ENCODE measurements at regions not wholly inside any gene's neighbourhood (a gene's known extent, or its start where the extent isn't known, plus 50 kb on each side); places are given as distances from the start of the nearest gene placed in this dataset.

DNA sequence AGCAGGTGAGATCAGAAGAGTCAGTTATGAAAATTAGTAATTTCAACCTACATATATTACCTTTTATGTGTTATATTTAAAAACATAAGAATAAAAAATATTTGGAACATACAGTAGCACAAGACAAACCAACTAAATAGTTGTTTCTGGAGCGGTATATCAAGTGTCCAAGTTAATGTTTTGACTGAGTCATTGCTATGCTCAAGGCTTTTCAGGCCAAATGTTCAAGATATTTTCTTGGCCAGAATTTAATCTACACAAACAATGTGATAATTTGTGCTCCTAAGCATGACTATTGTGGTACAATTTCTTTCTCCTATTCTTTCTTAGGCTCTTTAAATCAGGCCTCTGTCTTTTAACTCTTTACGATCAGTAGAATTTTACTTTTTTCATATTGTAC lies 412.4 kb downstream of the RAP2B start:
- Mint-ChIP-seq H3K36me3 (ENCODE audit: low read depth) (no peaks in the 10 kb centered on the region), H3K4me3 (no peak overlapping the region), H3K4me1 (ENCODE audit: low read depth) (no peaks in the 10 kb centered on the region), H3K27ac (no peak overlapping the region), H3K27me3 (ENCODE audit: low read depth) (no peaks in the 10 kb centered on the region), H3K9me3 (ENCODE audit: insufficient read depth) (no peaks in the 10 kb centered on the region)
- CTCF ChIA-PET = no interaction called here
- ATAC-seq (no peak), DNase-seq (no peak)
- POLR2A ChIA-PET = interaction anchor here (0.6 kb wide), 1 partner anchor 10 kb away, joined by 3 read pairs; no protein-coding TSS in a partner anchor

DNA sequence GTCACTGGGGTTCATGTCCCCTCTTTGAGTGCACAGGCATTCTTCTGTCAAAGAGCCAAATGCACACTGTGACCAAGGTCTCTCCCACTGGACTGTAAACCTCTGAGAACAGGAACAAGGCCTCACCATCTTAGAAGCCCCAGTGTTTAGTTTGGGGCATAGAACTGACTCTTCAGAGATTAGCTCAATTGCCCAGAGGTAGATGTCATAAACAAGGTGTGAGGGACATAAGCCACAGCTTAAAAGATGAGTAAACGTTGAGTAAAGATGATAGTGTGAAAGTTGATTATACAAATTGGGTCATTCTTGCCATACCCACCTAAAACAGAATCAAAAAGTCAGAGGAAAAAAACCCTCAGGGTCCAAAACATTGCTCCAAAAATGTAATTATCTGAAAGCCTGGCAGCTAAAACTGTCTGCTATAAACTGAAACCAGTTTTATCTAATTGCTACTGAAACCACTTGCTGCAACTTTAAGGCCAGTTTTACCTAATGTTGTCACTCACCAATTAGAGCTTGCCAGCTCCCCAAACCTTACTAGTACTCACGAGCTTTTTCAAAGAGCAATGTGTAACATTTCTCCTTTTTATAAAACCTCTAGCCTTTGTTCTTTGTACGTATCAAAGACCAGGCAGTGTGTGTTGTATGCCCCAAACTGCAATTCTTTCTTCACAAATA lies 415.2 kb downstream of the RAP2B start:
- no peak overlapping the region for H3K4me3 Mint-ChIP-seq
- ChIA-PET POLR2A (no interaction called here), CTCF (interaction anchor here (1.5 kb wide), 1 partner anchor 121 kb away, joined by 3 read pairs; no protein-coding TSS in a partner anchor)
- no peaks in the 10 kb centered on the region for H3K27me3 Mint-ChIP-seq (ENCODE audit: low read depth)
- no peaks in the 10 kb centered on the region for H3K4me1 Mint-ChIP-seq (ENCODE audit: low read depth)
- no peaks in the 10 kb centered on the region for H3K36me3 Mint-ChIP-seq (ENCODE audit: low read depth)
- H3K9me3 Mint-ChIP-seq (ENCODE audit: insufficient read depth) = no peaks in the 10 kb centered on the region
- H3K27ac Mint-ChIP-seq = no peak overlapping the region
- DNase-seq = no peak
- no peak for ATAC-seq

DNA sequence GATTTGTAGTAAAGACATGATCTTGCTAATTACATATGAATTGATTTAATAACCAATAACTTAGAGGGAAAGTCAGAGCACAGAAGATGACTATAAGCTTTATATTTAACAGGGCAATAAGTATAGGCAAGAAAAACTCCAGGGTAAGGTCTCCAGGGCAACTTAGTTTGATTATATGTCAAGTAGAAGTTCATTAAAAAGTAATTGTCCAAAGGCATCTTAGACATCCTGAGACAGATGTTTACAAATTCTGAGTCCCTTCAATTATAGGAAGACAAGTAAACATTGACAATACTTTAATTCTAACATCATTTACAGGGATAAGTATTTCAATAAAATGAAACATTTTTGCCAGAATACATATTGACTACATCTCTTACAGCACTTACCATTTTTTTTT lies 416.0 kb downstream of the RAP2B start:
- no peak overlapping the region for H3K27ac Mint-ChIP-seq
- H3K4me1 Mint-ChIP-seq (ENCODE audit: low read depth) = no peaks in the 10 kb centered on the region
- ATAC-seq (no peak), DNase-seq (no peak)
- ChIA-PET POLR2A (no interaction called here), CTCF (no interaction called here)
- no peaks in the 10 kb centered on the region for H3K9me3 Mint-ChIP-seq (ENCODE audit: insufficient read depth)
- no peaks in the 10 kb centered on the region for H3K27me3 Mint-ChIP-seq (ENCODE audit: low read depth)
- no peaks in the 10 kb centered on the region for H3K36me3 Mint-ChIP-seq (ENCODE audit: low read depth)
- no peak overlapping the region for H3K4me3 Mint-ChIP-seq

DNA sequence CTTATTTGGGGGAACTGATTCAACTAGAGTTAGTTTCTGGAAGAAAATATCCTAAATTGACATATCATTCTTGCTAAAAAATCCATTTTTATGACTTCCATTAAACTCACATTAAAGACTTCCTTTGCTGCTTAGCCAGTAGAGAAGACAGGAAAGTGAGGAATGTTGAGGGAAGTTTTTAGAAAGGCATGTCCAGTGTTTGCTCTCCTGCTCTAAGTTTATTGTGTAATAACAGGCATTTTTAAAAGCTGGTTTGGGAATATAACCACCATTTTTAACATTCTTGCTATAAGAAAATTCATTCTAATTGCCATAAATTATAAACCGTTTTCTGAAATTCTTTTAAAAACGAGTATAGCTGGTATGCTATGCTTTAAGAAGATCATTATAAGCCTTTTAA lies 428.0 kb downstream of the RAP2B start:
- H3K4me3 Mint-ChIP-seq = no peak overlapping the region
- no peaks in the 10 kb centered on the region for H3K4me1 Mint-ChIP-seq (ENCODE audit: low read depth)
- H3K27me3 Mint-ChIP-seq (ENCODE audit: low read depth) = no peaks in the 10 kb centered on the region
- POLR2A ChIA-PET = no interaction called here
- H3K27ac Mint-ChIP-seq = no peak overlapping the region
- DNase-seq (no peak), ATAC-seq (no peak)
- H3K9me3 Mint-ChIP-seq (ENCODE audit: insufficient read depth) = peaks cover 5% of the 10 kb centered on the region
- no peaks in the 10 kb centered on the region for H3K36me3 Mint-ChIP-seq (ENCODE audit: low read depth)
- CTCF ChIA-PET = no interaction called here

DNA sequence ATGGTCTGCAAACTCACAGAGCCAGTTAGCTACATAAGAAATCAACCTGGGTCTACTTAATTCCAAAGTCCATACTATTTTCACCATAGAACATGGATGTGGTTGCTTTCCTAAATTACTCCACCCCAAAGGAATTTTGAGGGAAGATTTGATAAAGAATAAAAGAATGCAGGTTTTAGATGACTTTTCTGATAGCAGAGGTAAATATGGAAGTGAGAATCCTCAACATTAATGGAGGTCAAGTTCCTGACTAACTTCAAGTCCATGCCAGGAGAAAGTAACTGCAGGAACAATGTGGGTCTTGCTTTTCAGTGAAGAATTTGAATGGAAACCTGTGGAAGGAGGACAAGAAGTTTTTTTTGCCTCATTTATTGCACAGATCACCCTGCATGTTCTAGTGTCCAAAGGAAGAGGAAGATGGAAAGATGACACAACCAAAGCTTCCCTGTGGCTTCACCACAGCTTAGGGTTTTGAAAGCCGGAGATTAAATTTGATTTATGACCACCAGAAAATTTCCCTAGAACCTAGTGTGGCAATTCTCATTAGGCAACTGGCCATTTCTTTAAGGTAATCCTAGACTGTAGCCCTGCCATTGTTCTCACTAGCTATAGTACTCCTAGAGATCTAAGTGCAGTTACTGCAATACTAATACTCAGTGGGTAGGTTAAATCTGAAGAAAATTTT lies 429.7 kb downstream of the RAP2B start:
- POLR2A ChIA-PET = no interaction called here
- CTCF ChIA-PET = no interaction called here
- Mint-ChIP-seq H3K27me3 (ENCODE audit: low read depth) (no peaks in the 10 kb centered on the region), H3K27ac (no peak overlapping the region), H3K9me3 (ENCODE audit: insufficient read depth) (peaks cover 5% of the 10 kb centered on the region), H3K4me1 (ENCODE audit: low read depth) (no peaks in the 10 kb centered on the region), H3K36me3 (ENCODE audit: low read depth) (no peaks in the 10 kb centered on the region), H3K4me3 (no peak overlapping the region)
- DNase-seq (no peak), ATAC-seq (no peak)

DNA sequence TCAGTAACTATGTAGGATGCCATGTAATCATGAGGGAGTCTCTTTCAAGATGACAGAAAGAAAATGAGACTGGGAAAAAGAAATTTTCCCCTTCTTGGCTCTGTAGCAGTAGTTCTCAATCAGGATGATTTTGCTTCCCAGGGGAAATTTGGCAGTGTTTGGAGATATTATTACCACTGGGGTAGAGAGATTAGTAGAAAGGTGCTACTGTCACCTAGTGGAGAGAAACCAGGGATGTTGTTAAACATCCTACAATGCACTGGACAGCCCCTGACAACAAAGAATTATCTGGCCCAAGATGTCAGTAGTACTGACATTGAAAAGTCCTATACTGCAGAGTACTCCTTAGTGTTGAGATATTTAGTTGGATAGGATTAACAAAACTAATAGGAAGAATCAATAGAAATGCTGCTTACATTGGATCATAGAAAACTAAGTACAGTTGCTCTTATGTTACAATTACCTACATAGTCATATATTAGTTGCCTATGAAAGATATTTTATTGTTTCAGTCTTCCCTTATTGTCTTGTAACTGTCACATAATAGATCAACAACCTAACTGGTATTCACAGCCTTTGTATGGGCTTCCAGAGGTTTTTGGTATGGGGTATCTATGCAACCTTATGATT lies 433.3 kb downstream of the RAP2B start:
- ChIA-PET CTCF (interaction anchor here (0.6 to 1.8 kb wide), 8 partner anchors 27 to 555 kb away, joined by 3 to 7 read pairs (median 3); no protein-coding TSS in a partner anchor), POLR2A (no interaction called here)
- ATAC-seq (no peak), DNase-seq (no peak)
- Mint-ChIP-seq H3K4me3 (no peak overlapping the region), H3K27me3 (ENCODE audit: low read depth) (peaks cover 2% of the 10 kb centered on the region), H3K36me3 (ENCODE audit: low read depth) (no peaks in the 10 kb centered on the region), H3K9me3 (ENCODE audit: insufficient read depth) (no peaks in the 10 kb centered on the region), H3K4me1 (ENCODE audit: low read depth) (no peaks in the 10 kb centered on the region), H3K27ac (no peak overlapping the region)

DNA sequence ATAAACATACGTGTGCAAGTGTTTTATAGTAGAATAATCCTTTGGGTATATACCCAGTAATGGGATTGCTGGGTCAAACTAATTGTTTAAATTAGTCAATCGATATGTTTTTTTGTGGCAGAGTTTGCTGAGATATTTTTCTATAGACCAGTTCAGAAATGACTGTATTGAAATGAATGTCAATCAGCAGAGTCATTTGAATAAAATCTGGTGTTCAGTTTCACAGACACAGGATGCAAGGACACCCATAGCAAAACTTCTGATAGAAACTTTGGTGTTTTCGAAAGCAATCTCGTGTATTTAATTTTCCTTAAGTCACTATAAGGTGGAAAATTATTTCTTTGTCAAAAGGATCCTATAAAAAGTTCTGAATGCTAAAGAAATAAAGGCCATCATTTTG lies 434.4 kb downstream of the RAP2B start:
- Mint-ChIP-seq H3K4me3 (no peak overlapping the region), H3K9me3 (ENCODE audit: insufficient read depth) (no peaks in the 10 kb centered on the region), H3K27me3 (ENCODE audit: low read depth) (peaks cover 2% of the 10 kb centered on the region), H3K27ac (no peak overlapping the region), H3K36me3 (ENCODE audit: low read depth) (no peaks in the 10 kb centered on the region), H3K4me1 (ENCODE audit: low read depth) (no peaks in the 10 kb centered on the region)
- ATAC-seq = no peak
- POLR2A ChIA-PET = no interaction called here
- no peak for DNase-seq
- CTCF ChIA-PET = no interaction called here

DNA sequence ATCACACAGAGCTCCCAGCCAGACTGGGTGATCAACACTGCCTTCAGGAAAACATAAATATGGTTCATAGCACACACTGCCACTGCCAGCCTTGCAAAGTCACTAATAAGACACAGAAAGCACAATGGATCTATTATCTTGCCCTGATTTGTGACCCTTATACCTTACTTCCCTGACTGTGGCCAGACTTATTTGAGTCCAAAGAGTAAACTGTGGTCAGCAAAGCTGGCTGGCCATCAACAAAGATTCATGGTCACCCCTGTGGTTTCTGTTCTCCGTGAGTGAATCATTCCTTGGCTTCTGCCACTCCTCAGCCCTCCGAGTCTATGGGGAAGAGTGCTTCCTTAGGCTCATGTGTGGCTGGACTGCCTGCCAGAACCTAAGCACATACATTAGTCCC lies 437.7 kb downstream of the RAP2B start:
- peaks cover 2% of the 10 kb centered on the region for H3K27me3 Mint-ChIP-seq (ENCODE audit: low read depth)
- H3K9me3 Mint-ChIP-seq (ENCODE audit: insufficient read depth) = no peaks in the 10 kb centered on the region
- no peak overlapping the region for H3K27ac Mint-ChIP-seq
- DNase-seq = no peak
- no peak for ATAC-seq
- ChIA-PET CTCF (no interaction called here), POLR2A (no interaction called here)
- H3K36me3 Mint-ChIP-seq (ENCODE audit: low read depth) = no peaks in the 10 kb centered on the region
- no peak overlapping the region for H3K4me3 Mint-ChIP-seq
- H3K4me1 Mint-ChIP-seq (ENCODE audit: low read depth) = peaks cover 2% of the 10 kb centered on the region

DNA sequence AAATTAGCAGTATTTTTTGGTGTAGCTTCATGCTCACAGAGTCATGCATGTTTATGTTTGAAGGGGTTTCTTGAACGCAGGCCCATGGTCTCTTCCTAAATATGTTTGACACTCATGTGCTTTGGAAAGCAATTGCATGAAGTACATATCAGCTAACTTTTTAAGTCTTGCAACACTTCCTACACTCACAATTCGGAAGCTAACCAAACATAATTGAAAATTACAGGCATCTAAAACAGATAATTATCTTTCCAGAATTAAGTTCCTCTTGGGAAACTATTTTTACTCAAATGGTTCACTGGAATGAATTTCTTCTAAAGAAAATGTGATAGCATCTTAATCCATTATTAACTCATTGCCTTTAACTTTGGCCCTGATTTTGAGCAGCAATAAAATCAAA lies 438.9 kb downstream of the RAP2B start:
- no peak for DNase-seq
- ATAC-seq = no peak
- ChIA-PET POLR2A (no interaction called here), CTCF (no interaction called here)
- Mint-ChIP-seq H3K9me3 (ENCODE audit: insufficient read depth) (no peaks in the 10 kb centered on the region), H3K27ac (no peak overlapping the region), H3K4me1 (ENCODE audit: low read depth) (peaks cover 2% of the 10 kb centered on the region), H3K4me3 (no peak overlapping the region), H3K36me3 (ENCODE audit: low read depth) (no peaks in the 10 kb centered on the region), H3K27me3 (ENCODE audit: low read depth) (peaks cover 2% of the 10 kb centered on the region)

DNA sequence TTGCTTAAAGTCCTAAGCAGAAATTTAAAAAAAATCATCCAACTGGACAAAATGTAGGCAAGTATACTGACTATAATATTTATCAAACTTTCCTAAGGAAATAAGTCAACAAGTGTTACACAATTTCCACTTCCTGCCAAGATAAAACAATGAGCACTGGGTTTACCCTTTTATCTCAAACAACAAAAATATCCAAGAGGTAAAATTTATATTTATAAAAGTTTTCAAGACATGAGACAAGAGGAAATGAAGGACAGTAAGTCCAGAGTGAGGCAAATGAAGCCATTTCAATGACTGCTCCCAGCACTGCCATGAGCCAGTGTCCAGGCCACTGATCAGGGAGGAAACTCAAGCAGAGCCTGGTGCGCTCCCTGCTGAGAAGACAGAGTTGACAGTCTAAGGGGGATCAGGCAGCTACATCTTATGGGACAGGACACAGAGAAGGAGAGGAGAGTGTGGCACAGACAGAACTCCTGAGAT lies 439.4 kb downstream of the RAP2B start:
- CTCF ChIA-PET = no interaction called here
- DNase-seq (no peak), ATAC-seq (no peak)
- Mint-ChIP-seq H3K36me3 (ENCODE audit: low read depth) (no peaks in the 10 kb centered on the region), H3K27ac (no peak overlapping the region), H3K27me3 (ENCODE audit: low read depth) (peaks cover 2% of the 10 kb centered on the region), H3K4me3 (no peak overlapping the region), H3K9me3 (ENCODE audit: insufficient read depth) (no peaks in the 10 kb centered on the region), H3K4me1 (ENCODE audit: low read depth) (peaks cover 2% of the 10 kb centered on the region)
- POLR2A ChIA-PET = no interaction called here

DNA sequence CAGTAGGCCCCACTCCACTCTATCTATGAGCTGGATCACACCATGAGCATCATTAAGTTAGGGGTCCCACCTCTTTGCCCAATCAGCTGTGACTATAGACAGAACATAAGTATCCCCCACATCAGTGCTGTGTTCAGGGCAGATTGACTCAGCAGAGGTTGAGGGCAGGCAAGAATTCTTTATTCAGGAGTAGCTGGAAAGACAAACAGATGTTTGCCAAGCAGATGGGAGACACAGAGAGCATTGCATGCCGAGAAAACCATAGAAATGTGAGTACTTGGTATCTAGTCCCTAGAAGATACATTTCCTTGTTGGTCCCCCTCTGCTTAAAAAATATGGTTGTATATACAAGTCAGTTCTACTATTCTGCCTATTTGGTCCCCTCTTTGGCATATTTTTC lies 440.8 kb downstream of the RAP2B start:
- no peaks in the 10 kb centered on the region for H3K36me3 Mint-ChIP-seq (ENCODE audit: low read depth)
- H3K4me1 Mint-ChIP-seq (ENCODE audit: low read depth) = peaks cover 2% of the 10 kb centered on the region
- POLR2A ChIA-PET = no interaction called here
- ATAC-seq = no peak
- no peak overlapping the region for H3K4me3 Mint-ChIP-seq
- CTCF ChIA-PET = interaction anchor here (1.0 kb wide), 1 partner anchor 437 kb away, joined by 3 read pairs; no protein-coding TSS in a partner anchor
- no peak for DNase-seq
- H3K27ac Mint-ChIP-seq = no peak overlapping the region
- H3K27me3 Mint-ChIP-seq (ENCODE audit: low read depth) = peaks cover 2% of the 10 kb centered on the region
- H3K9me3 Mint-ChIP-seq (ENCODE audit: insufficient read depth) = no peaks in the 10 kb centered on the region

DNA sequence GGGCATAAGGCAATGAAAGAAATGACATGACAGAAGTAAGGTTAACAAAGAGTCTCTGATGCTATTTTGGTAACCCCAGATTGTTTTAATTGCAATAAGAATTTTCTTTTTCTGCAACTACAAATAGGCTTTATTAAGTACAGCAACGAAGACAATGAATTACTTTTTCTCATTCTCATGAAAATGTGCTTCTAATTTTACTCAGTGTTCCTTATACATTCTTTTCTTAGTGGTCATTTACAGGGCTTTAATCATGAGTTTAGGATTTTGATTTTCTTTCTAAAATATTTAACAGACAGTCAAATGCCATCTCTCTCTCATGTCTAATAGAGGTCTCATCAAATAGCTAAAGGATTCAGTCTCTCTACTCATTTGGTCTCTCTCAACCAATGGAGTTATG lies 452.1 kb downstream of the RAP2B start:
- no peaks in the 10 kb centered on the region for H3K27me3 Mint-ChIP-seq (ENCODE audit: low read depth)
- DNase-seq (no peak), ATAC-seq (no peak)
- H3K4me3 Mint-ChIP-seq = no peak overlapping the region
- no peak overlapping the region for H3K27ac Mint-ChIP-seq
- ChIA-PET POLR2A (no interaction called here), CTCF (no interaction called here)
- H3K4me1 Mint-ChIP-seq (ENCODE audit: low read depth) = no peaks in the 10 kb centered on the region
- H3K36me3 Mint-ChIP-seq (ENCODE audit: low read depth) = no peaks in the 10 kb centered on the region
- no peaks in the 10 kb centered on the region for H3K9me3 Mint-ChIP-seq (ENCODE audit: insufficient read depth)

Measured in activated CD8-positive, alpha-beta T cell treated with anti-CD3 and anti-CD28 coated beads, Interleukin-2, amount 10 ng/mL, durations not matched to agents 7 days and 5 days (primary cell).